A549 (cell line): ENCODE measurements at regions not wholly inside any gene's neighbourhood (a gene's known extent, or its start where the extent isn't known, plus 50 kb on each side); places are given as distances from the start of the nearest gene placed in this dataset.

ENCODE experiments used
- ATAC-seq, 2 experiments: fragments of 200-7000 bp in 1 of 2; fragments of >200 bp in 1 of 2; cut with Nextera tagmentation in 1 of 2; cut with Tn5 transposase in 1 of 2; 3 replicates each; pipeline versions ENCODE4 v1.8.0 to v1.9.1; 2018 to 2020; ENCODE audit warnings: mild to moderate bottlenecking in 1 of 2, moderate library complexity in 1 of 2
- CTCF ChIA-PET: fragments of 300-600 bp; sonication (Branson Sonifier 250); formaldehyde crosslinking; extraction: SDS; loops from one replicate; lab custom pipeline; 2021; ENCODE audit warnings: antibody characterized with exemption, inconsistent platforms; lab: Yijun Ruan, JAX
- POLR2A ChIA-PET: fragments of 350-600 bp; formaldehyde crosslinking; extraction: SDS; loops from one replicate; lab custom pipeline; 2021; ENCODE audit warnings: antibody characterized with exemption, inconsistent platforms; lab: Yijun Ruan, JAX
- DNase-seq, 2 experiments: peaks; one replicate each; pipeline versions ENCODE4 v3.0.0 to v3.0.0-alpha.2; 2011 to 2016; ENCODE audit warnings: low read depth in 1 of 2, low spot score in 1 of 2
- FAIRE-seq: peaks from 2 replicates; lab custom pipeline; 2011; peaks lifted over from hg19 to GRCh38; lab: Jason Lieb, UNC
- H3K27ac ChIP-seq, 2 experiments: fragments of >200 bp; sonication (Bioruptor Twin); formaldehyde crosslinking; 3 replicates each; pipeline ENCODE4 v1.5.1; 2016 to 2017
- H3K4me1 ChIP-seq: fragments of >200 bp; sonication (Bioruptor Twin); formaldehyde crosslinking; 3 replicates; pipeline ENCODE4 v1.6.1; 2016
- H3K4me2 ChIP-seq: fragments of >200 bp; sonication (Bioruptor Twin); formaldehyde crosslinking; 3 replicates; pipeline ENCODE4 v1.6.1; 2016
- H3K4me3 ChIP-seq: fragments of >200 bp; sonication (Bioruptor Twin); formaldehyde crosslinking; 3 replicates; pipeline ENCODE4 v1.5.1; 2016
- H3K9me3 ChIP-seq: fragments of >200 bp; sonication (Bioruptor Twin); formaldehyde crosslinking; 3 replicates; pipeline ENCODE4 v1.6.1; 2016
- ATOH8 ChIP-seq: fragments of 250-450 bp; sonication (Bioruptor Pico); IDR thresholded peaks from 2 replicates; pipeline ENCODE4 v1.5.0; 2020; ENCODE audit warnings: low read depth, mild to moderate bottlenecking, moderate library complexity
- BHLHE40 ChIP-seq: IDR thresholded peaks from 2 replicates; pipeline ENCODE4 v1.6.1; 2012; ENCODE audit warnings: low read depth, low read length, inconsistent platforms
- CHD2 ChIP-seq: fragments of 150-350 bp; IDR thresholded peaks from 2 replicates; pipeline ENCODE4 v1.6.1; 2014; ENCODE audit warnings: low read length; ENCODE audit not compliant: partially characterized antibody
- CHD4 ChIP-seq: fragments of 200-600 bp; sonication (generic); IDR thresholded peaks from 2 replicates; pipeline ENCODE4 v1.6.1; 2016; ENCODE audit warnings: antibody characterized with exemption, mild to moderate bottlenecking, borderline replicate concordance
- CTCF ChIP-seq: fragments of >200 bp; sonication (Bioruptor Twin); formaldehyde crosslinking; IDR thresholded peaks from 3 replicates; pipeline ENCODE4 v1.5.1; 2016
- ELK1 ChIP-seq: fragments of 150-350 bp; IDR thresholded peaks from 2 replicates; pipeline ENCODE4 v1.6.1; 2014; ENCODE audit warnings: low read depth, mild to moderate bottlenecking, low read length
- FOSB ChIP-seq: fragments of 250-450 bp; sonication (Bioruptor Pico); IDR thresholded peaks from 2 replicates; pipeline ENCODE4 v1.5.0; 2020; ENCODE audit warnings: mild to moderate bottlenecking, moderate library complexity
- FOSL2 ChIP-seq, 2 experiments: fragments of 450-650 bp in 1 of 2; fragments of >200 bp in 1 of 2; sonication (Bioruptor Twin) in 1 of 2; formaldehyde crosslinking; IDR thresholded peaks; 2 replicates each; pipeline versions ENCODE4 v1.5.0 to v1.6.1; 2016 to 2020; ENCODE audit warnings: mild to moderate bottlenecking in 1 of 2, moderate library complexity in 1 of 2
- HDAC2 ChIP-seq: fragments of 200-600 bp; sonication (generic); IDR thresholded peaks from 2 replicates; pipeline ENCODE4 v1.6.1; 2016
- HES2 ChIP-seq: fragments of >200 bp; sonication (Bioruptor Twin); formaldehyde crosslinking; IDR thresholded peaks from 2 replicates; pipeline ENCODE4 v1.6.1; 2016
- HMGXB4 ChIP-seq: fragments of 250-450 bp; sonication (Bioruptor Pico); IDR thresholded peaks from 2 replicates; pipeline ENCODE4 v1.5.0; 2021; ENCODE audit warnings: mild to moderate bottlenecking, moderate library complexity, borderline replicate concordance
- HOXB5 ChIP-seq: fragments of 250-450 bp; sonication (Bioruptor Pico); IDR thresholded peaks from 2 replicates; pipeline ENCODE4 v1.5.0; 2020; ENCODE audit warnings: mild to moderate bottlenecking, moderate library complexity
- JUNB ChIP-seq: fragments of >200 bp; sonication (Bioruptor Twin); formaldehyde crosslinking; IDR thresholded peaks from 2 replicates; pipeline ENCODE4 v1.6.1; 2016
- KDM5A ChIP-seq: fragments of 200-600 bp; sonication (generic); IDR thresholded peaks from 2 replicates; pipeline ENCODE4 v1.6.1; 2016; ENCODE audit warnings: antibody characterized with exemption, mild to moderate bottlenecking
- MAX ChIP-seq: IDR thresholded peaks from 2 replicates; pipeline ENCODE4 v1.6.1; 2012
- NFE2L2 ChIP-seq: fragments of 150-350 bp; conservative IDR thresholded peaks from 2 replicates; pipeline ENCODE4 v1.6.1; 2014; ENCODE audit warnings: low read length
- NPAS2 ChIP-seq: fragments of 250-450 bp; sonication (Bioruptor Pico); IDR thresholded peaks from 2 replicates; pipeline ENCODE4 v1.8.0; 2022; ENCODE audit warnings: mild to moderate bottlenecking, moderate library complexity, borderline replicate concordance
- PBX3 ChIP-seq: IDR thresholded peaks from 2 replicates; pipeline ENCODE4 v1.6.1; 2012
- PHF8 ChIP-seq: fragments of 200-600 bp; sonication (generic); IDR thresholded peaks from 2 replicates; pipeline ENCODE4 v1.6.1; 2016; ENCODE audit warnings: low read depth, mild to moderate bottlenecking, antibody characterized with exemption, moderate library complexity, borderline replicate concordance
- POLR2A ChIP-seq: IDR thresholded peaks from 2 replicates; pipeline ENCODE4 v1.6.1; 2012; ENCODE audit warnings: mild to moderate bottlenecking, low read length
- POLR2AphosphoS2 ChIP-seq: conservative IDR thresholded peaks from 2 replicates; pipeline ENCODE4 v1.6.1; 2012; ENCODE audit warnings: low read length, improper control_type of control experiment, inconsistent platforms
- RAD21 ChIP-seq, 2 experiments: fragments of >200 bp in 1 of 2; sonication (Bioruptor Twin) in 1 of 2; formaldehyde crosslinking in 1 of 2; IDR thresholded peaks in 1 of 2; conservative IDR thresholded peaks in 1 of 2; 2 replicates in 1 of 2; 3 replicates in 1 of 2; pipeline ENCODE4 v1.6.1; 2012 to 2018; ENCODE audit warnings: inconsistent platforms in 1 of 2
- RCOR1 ChIP-seq: fragments of 150-350 bp; IDR thresholded peaks from 2 replicates; pipeline ENCODE4 v1.6.1; 2014; ENCODE audit warnings: antibody characterized with exemption, low read length, low read depth
- RNF2 ChIP-seq: fragments of 200-600 bp; sonication (generic); IDR thresholded peaks from 2 replicates; pipeline ENCODE4 v1.6.1; 2016; ENCODE audit warnings: low read depth, mild to moderate bottlenecking, antibody characterized with exemption, moderate library complexity, borderline replicate concordance
- SMC3 ChIP-seq: fragments of >200 bp; sonication (Bioruptor Twin); formaldehyde crosslinking; IDR thresholded peaks from 3 replicates; pipeline ENCODE4 v1.6.1; 2018; ENCODE audit warnings: inconsistent platforms
- SREBF2 ChIP-seq: fragments of 450-650 bp; IDR thresholded peaks from 2 replicates; pipeline ENCODE4 v1.6.1; 2014; ENCODE audit warnings: mild to moderate bottlenecking, moderate library complexity
- USF2 ChIP-seq: fragments of 450-650 bp; IDR thresholded peaks from 2 replicates; pipeline ENCODE4 v1.6.1; 2014; ENCODE audit warnings: antibody characterized with exemption
- WGBS: methylation state at CpG from one replicate; pipeline ENCODE4 v1.1.6; 2017; ENCODE audit errors: missing lambda C conversion rate; 5-methylcytosine and 5-hydroxymethylcytosine counted together

GRCh38 chrY:7415157-7415633 lies 503.6 kb upstream of the AMELY start:
- no peaks in the 10 kb centered on the region for H3K9me3 ChIP-seq
- no peak overlapping the region for H3K27ac ChIP-seq
- ChIA-PET POLR2A (no interaction called here), CTCF (no interaction called here)
- no peaks in the 10 kb centered on the region for H3K4me1 ChIP-seq
- FAIRE-seq (no peak), ATAC-seq (no peak)
- H3K4me2 ChIP-seq = no peak overlapping the region
- 64% methylated on average over 7 of the region's 7 CpGs for WGBS
- TF ChIP-seq POLR2AphosphoS2 (no peak), SREBF2 (no peak), BHLHE40 (no peak), MAX (no peak), FOSB (CRISPR knock-in tag) (no peak), RAD21 (conservative IDR thresholded peaks at IDR 0.05 in 1 of 2, IDR thresholded peaks at IDR 0.05 in 1 of 2) (no peak), NFE2L2 (no peak), RNF2 (no peak), RCOR1 (no peak), HOXB5 (CRISPR knock-in tag) (no peak), JUNB (no peak), POLR2A (no peak), ATOH8 (CRISPR knock-in tag) (no peak), CHD4 (no peak), SMC3 (no peak), CHD2 (no peak), HDAC2 (no peak)
- TF ChIP-seq, all 56 proteins: peak for 0
- no peak for DNase-seq
- no peak overlapping the region for H3K4me3 ChIP-seq

- H3K9me3 ChIP-seq = no peaks in the 10 kb centered on the region
- no peak for ATAC-seq
- no peak for DNase-seq
- no peak overlapping the region for H3K27ac ChIP-seq
- H3K4me2 ChIP-seq = no peak overlapping the region
- FAIRE-seq = no peak
- H3K4me3 ChIP-seq = no peak overlapping the region
- CTCF ChIA-PET = no interaction called here
- WGBS = 75% methylated on average over 3 of the region's 4 CpGs
- POLR2A ChIA-PET = no interaction called here
- TF ChIP-seq HES2 = no peak
- no peak for TF ChIP-seq NPAS2 (CRISPR knock-in tag)
- no peak for TF ChIP-seq CTCF
- TF ChIP-seq ELK1 = no peak
- TF ChIP-seq RAD21 (conservative IDR thresholded peaks at IDR 0.05 in 1 of 2, IDR thresholded peaks at IDR 0.05 in 1 of 2) = no peak
- no peak for TF ChIP-seq USF2
- no peak for TF ChIP-seq KDM5A
- TF ChIP-seq RCOR1 = no peak
- no peak for TF ChIP-seq PBX3
- no peak for TF ChIP-seq SMC3
- no peak for TF ChIP-seq PHF8
- TF ChIP-seq HMGXB4 (CRISPR knock-in tag) = no peak
- TF ChIP-seq FOSL2 (IDR thresholded peaks at IDR 0.05) = no peak
- no peak for TF ChIP-seq FOSL2 (CRISPR knock-in tag; IDR thresholded peaks at IDR 0.05)
- no peak for TF ChIP-seq HOXB5 (CRISPR knock-in tag)
- TF ChIP-seq MAX = no peak
- no peaks in the 10 kb centered on the region for H3K4me1 ChIP-seq
These were observed 478.5 kb upstream of the AMELY start for GRCh38 chrY:7390056-7390455.
